PC-3 (cell line): ENCODE measurements at regions not wholly inside any gene's neighbourhood (a gene's known extent, or its start where the extent isn't known, plus 50 kb on each side); places are given as distances from the start of the nearest gene placed in this dataset.

Source experiments
- ATAC-seq: fragments of 200-7000 bp; cut with Tn5 transposase; 2 replicates; pipeline ENCODE4 v1.9.1; 2020; ENCODE audit warnings: mild to moderate bottlenecking, moderate library complexity
- BruUV-seq: library from RNA; stranded (reverse); fragments of 400-500 nt; replicated peaks from 2 replicates; lab custom pipeline; 2021; lab: Mats Ljungman, UMichigan
- CTCF ChIA-PET: fragments of 300-600 bp; sonication (Branson Sonifier 250); formaldehyde crosslinking; loops from one replicate; lab custom pipeline; 2022; ENCODE audit warnings: antibody characterized with exemption; lab: Charles Lee
- POLR2A ChIA-PET: fragments of 300-600 bp; sonication (Branson Sonifier 250); formaldehyde crosslinking; loops from one replicate; lab custom pipeline; 2022; ENCODE audit warnings: antibody characterized with exemption; ENCODE audit not compliant: unreplicated experiment; lab: Charles Lee
- DNase-seq: peaks from one replicate; pipeline ENCODE4 v3.0.0-alpha.2; 2015
- H2AFZ ChIP-seq: fragments of 300-600 bp; sonication (generic); 2 replicates; pipeline ENCODE4 v1.6.0; 2016; ENCODE audit warnings: antibody characterized with exemption, low read length
- H3F3A ChIP-seq: fragments of 300-600 bp; sonication (generic); one replicate; pipeline ENCODE4 v1.6.0; 2017; ENCODE audit warnings: antibody characterized with exemption, low read length, control low read depth, mild to moderate bottlenecking; ENCODE audit not compliant: unreplicated experiment
- H3K27ac ChIP-seq: fragments of 300-600 bp; sonication (generic); 2 replicates; pipeline ENCODE4 v1.5.1; 2016; ENCODE audit warnings: mild to moderate bottlenecking, low read length
- H3K27me3 ChIP-seq: fragments of 300-600 bp; sonication (generic); 2 replicates; pipeline ENCODE4 v1.6.1; 2016; ENCODE audit warnings: low read length, mixed read lengths
- H3K36me3 ChIP-seq: fragments of 300-600 bp; sonication (generic); 2 replicates; pipeline ENCODE4 v1.6.1; 2016; ENCODE audit warnings: low read depth, mixed run types, low read length, mixed read lengths
- H3K4me1 ChIP-seq: fragments of 300-600 bp; sonication (generic); 2 replicates; pipeline ENCODE4 v1.5.1; 2016; ENCODE audit warnings: low read length; ENCODE audit not compliant: insufficient read depth
- H3K4me2 ChIP-seq: fragments of 300-600 bp; sonication (generic); 2 replicates; pipeline ENCODE4 v1.6.0; 2016; ENCODE audit warnings: low read length
- H3K4me3 ChIP-seq: fragments of 300-600 bp; sonication (generic); 2 replicates; pipeline ENCODE4 v1.5.1; 2016; ENCODE audit warnings: mild to moderate bottlenecking, low read length, mixed read lengths
- H3K79me2 ChIP-seq: fragments of 300-600 bp; sonication (generic); 2 replicates; pipeline ENCODE4 v1.6.1; 2017; ENCODE audit warnings: low read length, mixed read lengths
- H3K9ac ChIP-seq: fragments of 300-600 bp; sonication (generic); 2 replicates; pipeline ENCODE4 v1.6.0; 2016; ENCODE audit warnings: mild to moderate bottlenecking, low read length
- H3K9me2 ChIP-seq: fragments of 300-600 bp; sonication (generic); replicated peaks from 2 replicates; pipeline ENCODE4 v1.6.1; 2016; ENCODE audit warnings: mixed run types, low read length, mixed read lengths
- H3K9me3 ChIP-seq: fragments of 300-600 bp; sonication (generic); 2 replicates; pipeline ENCODE4 v1.6.1; 2016; ENCODE audit warnings: low read length, mixed read lengths
- H4K20me1 ChIP-seq: fragments of 300-600 bp; sonication (generic); 2 replicates; pipeline ENCODE4 v1.6.1; 2016; ENCODE audit warnings: low read length, mixed read lengths
- CTCF ChIP-seq: fragments of 300-600 bp; sonication (generic); conservative IDR thresholded peaks from 2 replicates; pipeline ENCODE4 v1.5.1; 2017; ENCODE audit warnings: antibody characterized with exemption, low read depth, mild to moderate bottlenecking, low read length
- EZH2 ChIP-seq: fragments of 300-600 bp; sonication (generic); IDR thresholded peaks from one replicate; pipeline ENCODE4 v1.6.1; 2017; ENCODE audit warnings: antibody characterized with exemption, mild to moderate bottlenecking, low read length; ENCODE audit not compliant: unreplicated experiment
- EZH2phosphoT487 ChIP-seq: fragments of 300-600 bp; sonication (generic); IDR thresholded peaks from 2 replicates; pipeline ENCODE4 v1.6.1; 2018; ENCODE audit warnings: mild to moderate bottlenecking, antibody characterized with exemption, low read length, borderline replicate concordance
- intact Hi-C: fragments of 100-400 bp; cut with micrococcal nuclease; formaldehyde crosslinking; loops from 2 replicates; pipeline ENCODE4 v1.9.0; 2023

GRCh38 chr7:153543232-153543631, 509.0 kb upstream of the DPP6 start:
- DNase-seq, result no peak
- ATAC-seq, result no peak
- Histone ChIP-seq H3K79me2 (no peaks in the 10 kb centered on the region), H3K9me2 (no peaks in the 10 kb centered on the region), H3K9ac (no peak overlapping the region), H3K4me2 (no peak overlapping the region), H3K4me3 (no peak overlapping the region), H2AFZ (no peak overlapping the region), H3K27ac (no peak overlapping the region), H3K27me3 (no peaks in the 10 kb centered on the region), H4K20me1 (no peaks in the 10 kb centered on the region), H3K36me3 (no peaks in the 10 kb centered on the region), H3K9me3 (no peaks in the 10 kb centered on the region; the same call in 1 of the 2 replicates), H3K4me1 (no peaks in the 10 kb centered on the region), H3F3A (no peaks in the 10 kb centered on the region)
- POLR2A ChIA-PET, result no interaction called here
- BruUV-seq, result no TSS peak
- no peak for TF ChIP-seq EZH2
- no peak for TF ChIP-seq EZH2phosphoT487
- no peak for TF ChIP-seq CTCF
- CTCF ChIA-PET, result no interaction called here
- intact Hi-C loops, result no loop called here

- Histone ChIP-seq H3K36me3 (no peaks in the 10 kb centered on the region), H3K27ac (no peak overlapping the region), H3K4me3 (no peak overlapping the region), H3F3A (no peaks in the 10 kb centered on the region), H3K9ac (no peak overlapping the region), H4K20me1 (no peaks in the 10 kb centered on the region), H3K9me2 (no peaks in the 10 kb centered on the region), H3K4me1 (no peaks in the 10 kb centered on the region), H3K4me2 (no peak overlapping the region), H3K79me2 (no peaks in the 10 kb centered on the region), H3K27me3 (no peaks in the 10 kb centered on the region), H3K9me3 (no peaks in the 10 kb centered on the region), H2AFZ (no peak overlapping the region)
- no TSS peak for BruUV-seq
- intact Hi-C loops, result no loop called here
- POLR2A ChIA-PET, result no interaction called here
- ATAC-seq, result no peak
- TF ChIP-seq EZH2 (no peak), CTCF (no peak), EZH2phosphoT487 (no peak)
- DNase-seq, result no peak
- CTCF ChIA-PET, result no interaction called here
Measured at GRCh38 chr7:153550173-153550572, 502.0 kb upstream of the DPP6 start.

GRCh38 chr7:153564391-153564790, 487.8 kb upstream of the DPP6 start:
- BruUV-seq, result no TSS peak
- Histone ChIP-seq H3K4me3 (no peak overlapping the region), H3K79me2 (no peaks in the 10 kb centered on the region), H3K27ac (no peak overlapping the region), H2AFZ (no peak overlapping the region), H3F3A (no peaks in the 10 kb centered on the region), H4K20me1 (no peaks in the 10 kb centered on the region), H3K4me1 (no peaks in the 10 kb centered on the region), H3K4me2 (no peak overlapping the region), H3K9me2 (no peaks in the 10 kb centered on the region), H3K36me3 (no peaks in the 10 kb centered on the region), H3K9ac (no peak overlapping the region), H3K9me3 (0 out of 2 replicates have a peak, but pooled peaks cover 10% of the 10 kb centered on the region), H3K27me3 (no peaks in the 10 kb centered on the region)
- ChIA-PET CTCF (no interaction called here), POLR2A (no interaction called here)
- intact Hi-C loops, result no loop called here
- no peak for TF ChIP-seq EZH2
- no peak for TF ChIP-seq EZH2phosphoT487
- TF ChIP-seq CTCF, result no peak
- DNase-seq (no peak), ATAC-seq (no peak)
